NCI-H1694 (cell line): ENCODE measurements at regions not wholly inside any gene's neighbourhood (a gene's known extent, or its start where the extent isn't known, plus 50 kb on each side); places are given as distances from the start of the nearest gene placed in this dataset.
"Not testable (repeated sequence)": the region's sequence is repeated elsewhere in the genome, so short reads cannot be mapped to it uniquely, and the experiment has no call there.

Source experiments
- DNase-seq: peaks from one replicate; lab custom pipeline; 2025; lab: John Stamatoyannopoulos, UW

DNA sequence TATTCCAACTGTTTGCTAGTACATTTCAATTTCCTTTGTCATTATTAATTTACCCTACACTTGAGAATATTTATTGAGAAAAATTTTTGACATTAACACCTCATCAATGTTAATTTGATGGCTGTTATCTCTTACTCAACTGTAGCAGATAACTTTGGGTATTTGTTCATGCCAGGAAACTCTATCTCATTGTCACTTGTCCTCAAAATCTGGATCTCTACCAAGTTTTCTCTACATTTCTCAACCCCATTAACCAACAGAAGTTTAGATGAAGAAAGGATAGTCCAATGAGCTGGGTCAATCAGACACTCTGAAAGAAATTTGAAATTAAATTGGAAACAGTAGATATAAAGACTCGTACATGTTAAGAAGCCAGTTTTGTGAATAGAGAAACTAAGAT, 395.3 kb downstream of the TUSC1 start:
- DNase-seq = no peak

DNA sequence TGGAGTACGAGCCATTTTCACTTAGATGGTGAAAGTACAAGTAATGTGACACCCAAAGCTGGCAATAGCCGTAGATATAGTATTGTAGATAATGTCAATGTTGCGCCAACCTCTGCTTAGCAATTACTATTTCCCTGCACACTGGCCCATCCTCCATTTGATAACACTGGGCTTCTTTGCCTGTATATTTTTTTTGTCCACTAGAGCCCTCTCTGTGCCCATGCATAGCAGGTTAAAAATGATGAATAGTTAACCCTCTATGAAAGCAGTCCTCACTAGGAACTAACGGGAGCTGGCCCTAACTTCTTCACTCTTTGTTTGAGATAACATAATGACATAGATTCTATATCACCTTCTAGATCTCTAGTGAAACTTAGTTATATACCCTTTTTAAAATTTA, 416.8 kb downstream of the TUSC1 start:
- DNase-seq = no peak

DNA sequence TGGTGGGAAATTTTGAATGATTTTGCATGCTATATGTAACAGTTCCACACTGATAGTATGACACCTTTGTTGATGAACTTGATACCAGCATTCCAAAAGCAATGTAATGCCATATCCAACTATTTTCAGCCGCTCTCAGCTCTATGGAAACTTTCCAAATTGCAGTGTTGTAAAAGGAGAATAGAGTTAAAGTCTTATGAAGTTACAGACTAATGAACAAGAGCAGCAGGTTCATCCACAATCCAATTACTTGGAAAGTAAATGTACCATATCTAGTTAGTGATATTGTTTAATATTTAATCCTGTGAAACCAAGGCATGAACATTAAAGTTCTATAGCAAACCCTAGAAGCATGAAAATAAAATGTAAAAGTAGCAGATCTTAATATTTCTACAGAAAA, 418.2 kb downstream of the TUSC1 start:
- DNase-seq = no peak

DNA sequence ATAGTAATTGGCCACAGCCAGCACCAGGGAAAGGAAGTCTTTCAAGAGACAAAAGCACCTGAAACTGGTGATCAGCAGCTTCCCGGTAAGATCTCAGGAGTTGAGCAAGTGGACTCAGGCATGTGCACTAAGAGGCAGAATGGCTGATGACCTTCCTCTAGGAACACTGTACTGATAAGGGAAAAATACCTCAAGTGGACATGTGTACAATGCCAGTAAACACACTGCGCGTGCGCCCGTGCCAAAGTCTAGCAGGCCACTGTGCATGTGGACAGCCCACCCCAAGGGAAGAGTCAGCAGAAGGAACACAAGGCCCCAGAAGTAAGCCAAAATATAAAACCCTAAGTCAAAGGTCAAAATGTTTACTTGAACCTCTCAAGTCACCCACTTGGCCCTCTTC, 423.0 kb downstream of the TUSC1 start:
- DNase-seq = no peak

DNA sequence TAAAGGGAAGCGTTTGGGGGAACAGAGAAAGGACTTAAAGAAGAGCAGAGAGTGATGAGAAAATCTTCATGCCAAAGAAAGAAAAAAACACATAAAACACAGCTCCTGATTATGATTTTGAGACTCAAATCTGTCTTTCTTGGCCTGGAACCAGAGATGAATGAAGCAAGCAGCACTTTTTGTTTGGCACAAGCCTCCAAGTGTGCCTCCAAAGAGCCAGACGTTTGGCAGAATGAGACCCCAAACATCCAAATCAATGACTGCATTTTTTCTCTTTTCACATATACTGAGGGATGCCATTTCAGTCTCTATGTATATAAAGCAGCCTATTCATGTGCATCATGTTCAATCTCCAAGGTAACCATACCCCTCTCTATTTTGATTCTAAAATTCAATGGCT, 424.2 kb downstream of the TUSC1 start:
- no peak for DNase-seq

DNA sequence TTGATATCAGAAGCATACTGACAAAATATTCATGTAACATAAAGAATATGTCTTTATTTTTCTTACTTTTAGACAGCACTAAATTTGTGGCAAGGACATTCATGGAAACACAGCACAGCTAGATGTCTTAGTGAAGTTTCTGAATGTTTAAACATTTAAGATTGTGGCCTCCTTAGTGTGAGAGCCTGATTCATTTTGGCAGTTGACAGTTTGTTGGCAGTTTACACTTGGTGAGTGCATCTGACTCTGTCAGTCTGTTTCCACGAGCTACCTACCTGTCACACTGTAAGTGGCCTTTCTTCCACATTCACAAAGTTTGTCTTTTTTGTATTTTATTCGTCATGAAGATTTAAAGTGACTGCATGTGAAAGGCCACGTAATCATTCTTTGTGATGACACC, 436.8 kb downstream of the TUSC1 start:
- DNase-seq = no peak

DNA sequence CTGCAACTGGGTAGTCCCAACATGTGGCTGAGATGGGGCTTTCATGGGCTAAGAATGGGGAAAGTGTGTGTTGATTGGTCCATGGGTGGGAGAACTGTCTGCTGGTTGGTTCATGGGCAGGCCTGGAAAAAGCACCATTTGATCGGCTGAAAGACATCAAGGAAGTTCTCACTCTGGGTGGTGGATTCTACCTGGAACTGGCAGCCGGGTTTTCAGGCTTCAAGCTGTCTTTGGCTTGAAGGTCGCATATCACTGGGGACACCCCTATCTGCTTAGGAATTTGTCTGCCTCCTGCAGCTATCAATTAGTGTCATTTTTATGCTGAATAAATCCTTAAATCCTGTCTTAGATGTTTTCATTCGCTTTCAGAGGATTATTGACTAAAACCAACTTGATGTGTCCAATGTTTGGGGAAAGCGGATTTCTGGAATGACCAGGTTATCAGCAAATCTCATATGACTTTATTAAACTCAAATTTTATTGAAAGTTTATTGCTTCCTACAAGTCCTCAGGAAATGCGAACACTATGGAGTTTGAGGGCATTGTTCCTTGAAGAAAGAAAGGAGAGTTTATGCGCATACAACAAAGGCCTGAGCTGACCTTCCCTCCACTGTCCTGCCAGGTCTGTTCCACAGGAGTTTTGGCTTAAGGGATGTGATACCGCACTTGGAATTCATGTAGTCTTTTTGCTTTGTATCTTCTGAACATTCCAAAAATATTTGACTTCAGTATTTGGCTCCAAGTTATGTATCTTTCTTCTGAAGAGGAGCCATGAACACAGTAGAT, 451.1 kb downstream of the TUSC1 start:
- no peak for DNase-seq

DNA sequence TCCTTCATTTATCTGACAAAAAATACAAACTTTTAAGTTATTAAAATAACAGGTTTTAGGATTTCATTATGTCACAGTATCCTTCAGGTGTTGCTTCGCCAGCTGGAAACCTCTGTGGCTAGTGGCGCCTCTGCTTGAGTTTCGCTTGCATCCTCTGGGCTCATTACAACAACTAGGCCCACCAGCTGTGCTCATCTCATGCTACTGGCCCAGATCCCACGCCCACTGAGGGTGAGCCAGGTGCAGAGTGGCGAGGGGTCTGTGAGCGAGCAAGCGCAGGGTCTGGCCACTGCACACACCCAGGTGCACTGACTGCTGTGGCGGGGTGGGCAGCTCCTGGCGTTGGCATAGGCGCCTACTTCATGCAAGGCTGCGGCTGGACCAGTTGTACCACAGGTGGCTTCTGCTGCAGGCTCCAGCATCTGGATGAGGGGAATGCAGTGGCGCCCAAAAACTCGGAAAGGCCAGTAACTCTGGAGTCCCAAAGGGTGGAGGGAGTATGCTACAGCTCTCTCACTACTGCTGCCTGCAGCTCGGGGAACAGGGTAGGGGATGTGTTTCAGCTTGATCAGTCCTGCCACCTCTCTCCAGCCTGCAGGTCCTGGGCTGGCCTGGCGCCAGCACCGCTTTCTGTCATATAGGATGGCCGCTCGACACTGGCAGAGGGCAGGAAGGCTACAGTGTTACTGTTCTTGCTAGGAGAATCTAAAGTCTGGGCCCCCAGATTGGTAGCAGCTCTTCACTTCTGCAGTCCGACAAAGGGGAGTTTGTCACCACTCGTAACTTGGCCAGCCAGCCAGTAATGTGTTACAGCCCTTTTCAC, 452.1 kb downstream of the TUSC1 start:
- DNase-seq = no peak

DNA sequence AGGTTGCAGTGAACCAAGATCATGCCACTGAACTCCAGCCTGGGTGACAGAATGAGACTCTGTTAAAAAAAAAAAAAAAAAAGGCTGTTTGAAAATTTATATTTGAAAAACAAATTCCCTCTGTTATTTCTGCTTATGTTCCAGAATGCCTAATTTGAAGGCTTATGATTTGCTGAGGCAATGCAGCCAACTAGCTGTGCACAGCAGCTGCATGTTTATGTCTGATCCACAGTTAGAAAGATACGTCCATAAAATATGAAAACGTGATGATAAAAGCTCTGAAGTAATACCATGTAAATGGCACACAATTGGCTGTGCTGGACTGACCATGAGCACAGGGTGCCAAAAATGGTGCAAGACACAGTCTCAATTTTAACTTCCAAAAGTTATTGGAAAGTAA, 453.2 kb downstream of the TUSC1 start:
- no peak for DNase-seq

DNA sequence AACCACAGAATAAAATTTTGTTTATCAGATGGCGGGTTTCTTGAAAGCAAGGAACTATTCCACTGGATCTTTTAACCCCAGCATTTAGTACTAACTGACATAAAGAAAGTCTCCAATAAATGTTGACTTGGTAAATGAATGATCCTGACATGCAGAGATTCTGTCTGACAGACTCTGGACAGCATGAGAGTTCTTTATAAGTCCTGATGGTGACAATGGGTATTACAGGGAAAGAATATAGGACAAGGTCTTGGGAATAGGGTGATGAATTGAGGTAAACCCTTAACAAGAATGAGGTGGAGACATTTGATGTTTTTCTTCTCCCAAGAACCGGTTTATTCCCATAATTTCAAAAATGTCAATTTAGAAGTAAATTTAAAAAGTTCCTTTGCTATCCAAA, 453.9 kb downstream of the TUSC1 start:
- no peak for DNase-seq

DNA sequence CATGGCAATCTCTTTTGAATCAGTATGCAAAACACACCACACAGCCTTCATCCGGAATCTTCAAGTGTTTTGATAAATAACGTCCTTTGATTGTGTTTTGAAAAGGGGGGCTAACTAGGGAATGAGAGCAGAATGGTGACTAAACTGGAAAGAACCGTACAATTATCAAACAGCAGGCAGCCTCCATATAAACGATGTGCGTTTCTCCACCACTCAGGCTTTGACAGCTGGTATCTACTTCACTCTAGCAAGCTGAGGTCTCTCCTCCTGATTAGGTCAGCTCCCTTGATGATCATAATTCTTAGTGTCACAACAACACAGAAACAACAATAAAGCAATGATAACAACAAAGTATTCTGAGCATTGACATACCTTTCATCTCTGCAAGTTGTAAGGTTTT, 465.9 kb downstream of the TUSC1 start:
- no peak for DNase-seq

DNA sequence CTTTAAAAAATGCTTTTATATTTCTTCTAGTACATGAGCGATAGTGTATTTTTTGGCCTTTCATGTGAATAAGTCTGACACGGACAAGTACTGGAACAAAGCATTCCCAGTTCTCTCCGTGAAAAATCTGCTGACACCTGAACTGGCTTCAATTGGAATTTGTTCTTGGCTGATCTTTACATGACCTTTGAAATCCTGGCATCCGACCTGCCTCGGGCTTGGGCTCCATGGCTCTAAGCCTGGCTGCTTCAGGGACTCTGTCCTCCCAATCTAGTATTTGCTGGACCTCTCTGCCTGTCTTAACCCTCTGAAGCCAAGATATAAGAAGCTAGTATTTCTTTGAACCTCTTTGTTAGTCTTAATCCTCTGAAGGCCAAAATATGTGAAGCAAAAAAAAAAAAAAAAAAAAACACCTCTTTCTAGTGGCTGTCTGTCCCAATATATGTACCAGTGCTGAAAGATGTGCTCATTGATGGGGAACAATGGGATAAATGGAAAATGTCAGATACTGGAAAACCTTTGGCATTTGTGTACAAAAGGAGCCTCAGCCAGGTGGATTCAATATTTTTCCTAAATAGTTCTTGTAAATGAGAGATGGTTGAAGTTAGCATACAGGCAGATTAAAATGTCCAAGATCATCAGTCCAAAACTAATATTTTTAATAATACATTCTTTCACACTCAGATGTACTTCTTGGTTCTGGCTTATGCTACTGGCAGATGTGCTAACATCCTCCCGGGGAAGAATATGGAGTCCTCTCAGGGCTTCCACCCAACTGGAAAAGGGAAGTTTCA, 470.6 kb downstream of the TUSC1 start:
- no peak for DNase-seq

DNA sequence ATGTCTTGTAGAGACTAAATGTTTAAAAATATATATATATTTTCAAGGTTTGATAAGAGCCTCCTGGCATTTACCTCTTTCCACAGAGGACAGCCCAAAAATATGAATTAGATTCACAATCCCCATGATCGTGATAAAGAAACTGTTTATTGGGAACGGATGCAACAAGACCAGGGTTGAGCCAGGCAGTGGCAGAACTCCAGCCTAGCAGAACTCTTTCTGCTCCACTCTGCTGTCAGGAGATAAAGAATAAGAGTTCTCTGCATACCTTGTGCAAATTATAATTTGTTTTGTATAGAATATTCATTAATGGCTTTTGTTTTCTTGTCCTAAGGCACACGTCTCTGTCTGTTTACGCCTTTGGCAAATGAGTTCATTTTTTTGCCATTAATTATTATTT, 472.2 kb downstream of the TUSC1 start:
- DNase-seq = no peak

DNA sequence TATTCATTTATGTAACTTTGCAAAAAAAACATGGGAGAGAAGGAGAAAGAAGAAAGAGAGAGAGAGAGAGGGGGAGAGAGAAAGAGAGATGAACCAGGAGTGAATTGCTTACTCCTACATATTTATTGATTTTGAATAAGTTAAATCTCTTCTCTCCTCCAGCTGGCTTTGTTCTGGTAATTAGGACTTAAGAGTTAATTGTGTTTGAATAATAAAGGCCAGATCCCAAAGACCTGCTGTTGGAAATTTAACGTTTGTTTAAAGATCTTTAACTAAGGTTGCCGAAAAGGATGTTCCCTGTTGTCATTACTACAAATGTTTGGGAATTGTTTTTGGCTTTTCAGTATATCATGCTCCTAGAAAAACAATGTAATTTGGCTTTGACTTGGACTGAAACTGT, 473.0 kb downstream of the TUSC1 start:
- no peak for DNase-seq

DNA sequence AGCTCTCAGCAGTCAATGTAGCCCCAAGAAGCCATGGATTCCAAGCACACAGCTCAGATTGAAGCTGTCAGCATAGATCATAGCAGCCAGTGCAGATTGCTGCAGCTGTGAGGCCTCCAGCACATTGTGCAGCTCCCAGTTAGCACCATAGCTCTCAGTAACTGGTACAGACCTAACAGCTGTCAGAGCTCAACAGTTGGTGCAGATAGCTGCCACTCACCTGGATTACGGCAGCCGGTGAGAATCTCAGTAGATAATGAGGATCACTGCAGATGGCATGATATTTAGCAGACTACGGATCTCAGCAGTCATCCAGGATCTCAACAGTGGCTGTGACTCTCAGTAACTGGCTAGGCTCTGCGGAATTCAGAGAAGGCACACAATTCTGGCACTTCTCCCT, 500.4 kb downstream of the TUSC1 start:
- DNase-seq = no peak

DNA sequence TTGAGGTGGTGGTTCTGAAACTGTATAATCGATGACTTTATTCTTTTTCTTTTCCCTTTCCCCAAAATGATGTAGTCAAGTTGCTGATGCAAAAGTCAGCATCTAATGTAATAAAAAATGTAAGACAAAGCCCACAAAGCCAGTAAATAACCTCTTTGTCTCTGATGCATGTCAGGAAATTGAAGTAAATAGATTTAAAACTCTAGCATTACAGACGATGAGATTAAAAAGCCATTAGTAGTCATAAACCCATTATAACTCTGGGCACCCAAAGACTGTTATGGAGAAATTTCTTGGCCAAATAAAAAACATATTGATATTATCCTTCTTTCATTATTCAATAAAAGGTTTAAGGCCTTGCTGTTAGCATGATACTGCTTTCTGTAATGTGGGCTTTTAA, 548.7 kb downstream of the TUSC1 start:
- DNase-seq = no peak

DNA sequence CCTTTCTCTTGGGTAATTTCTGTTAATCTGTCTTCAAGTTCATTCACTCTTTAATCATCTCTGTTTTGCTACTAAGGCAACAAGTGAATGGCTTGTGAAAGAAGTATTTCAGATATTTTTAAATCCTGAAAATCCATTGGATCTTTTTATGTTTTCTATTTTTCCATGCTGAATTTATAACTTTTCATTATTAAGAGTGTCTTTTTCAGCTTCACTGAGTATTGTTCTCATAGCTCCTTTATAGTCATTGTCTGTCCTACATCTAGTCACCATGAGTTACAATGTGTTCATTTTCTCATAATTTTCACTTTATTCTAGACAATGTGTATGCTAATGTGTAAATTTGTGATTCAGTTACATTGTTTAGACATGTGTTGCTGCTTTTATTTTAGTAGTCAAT, 556.4 kb downstream of the TUSC1 start:
- no peak for DNase-seq

DNA sequence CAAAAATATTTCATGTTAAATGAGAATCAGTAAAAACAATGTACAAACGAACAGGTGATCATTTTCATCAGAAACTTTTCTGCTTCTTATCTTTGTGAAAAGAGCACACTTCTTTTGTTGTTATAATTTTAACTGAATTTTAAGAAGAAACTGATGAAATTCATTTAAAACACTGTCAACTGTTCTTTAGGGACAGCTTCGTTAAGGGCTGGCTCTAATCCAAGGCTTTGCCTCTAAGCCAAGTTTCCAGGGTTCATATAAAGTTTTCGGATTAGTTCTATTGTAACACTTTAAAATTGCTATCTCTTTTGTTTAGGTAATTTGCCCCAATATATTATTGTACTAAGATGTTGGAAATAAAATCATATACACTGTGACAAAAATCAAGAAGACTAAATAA, 559.2 kb downstream of the TUSC1 start:
- no peak for DNase-seq

DNA sequence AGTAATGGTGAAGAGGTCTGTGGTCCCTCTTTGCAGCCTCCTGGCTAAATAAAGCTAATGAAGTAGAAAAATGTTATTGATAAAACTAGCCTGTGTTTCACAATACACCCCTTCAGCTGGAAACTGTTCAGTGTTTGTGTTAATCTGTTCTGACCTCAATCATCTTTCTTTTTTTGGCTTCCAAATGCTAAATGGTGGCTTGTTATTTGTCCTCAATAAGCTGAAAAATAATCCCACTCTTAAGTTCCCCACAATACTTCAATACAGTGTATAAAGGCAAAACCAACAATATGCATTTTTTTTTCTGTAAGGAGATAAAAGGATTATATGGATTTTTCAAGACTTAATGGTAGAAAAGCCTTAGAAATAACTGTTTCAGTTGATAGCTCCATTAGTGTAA, 560.5 kb downstream of the TUSC1 start:
- no peak for DNase-seq

DNA sequence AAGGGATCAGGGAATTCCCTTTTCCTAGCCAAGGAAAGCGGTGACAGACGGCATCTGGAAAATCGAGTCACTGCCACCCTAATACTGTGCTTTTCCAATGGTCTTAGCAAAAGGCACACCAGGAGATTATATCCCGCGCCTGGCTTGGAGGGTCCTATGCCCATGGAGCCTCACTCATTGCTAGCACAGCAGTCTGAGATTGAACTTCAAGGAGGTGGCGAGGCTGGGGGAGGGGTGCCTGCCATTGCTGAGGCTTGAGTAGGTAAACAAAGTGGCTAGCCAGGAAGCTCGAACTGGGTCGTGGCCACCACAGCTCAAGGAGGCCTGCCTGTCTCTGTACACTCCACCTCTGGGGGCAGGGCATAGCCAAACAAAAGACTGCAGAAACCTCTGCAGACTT, 556.5 kb upstream of the IZUMO3 start:
- not testable (repeated sequence) for DNase-seq

DNA sequence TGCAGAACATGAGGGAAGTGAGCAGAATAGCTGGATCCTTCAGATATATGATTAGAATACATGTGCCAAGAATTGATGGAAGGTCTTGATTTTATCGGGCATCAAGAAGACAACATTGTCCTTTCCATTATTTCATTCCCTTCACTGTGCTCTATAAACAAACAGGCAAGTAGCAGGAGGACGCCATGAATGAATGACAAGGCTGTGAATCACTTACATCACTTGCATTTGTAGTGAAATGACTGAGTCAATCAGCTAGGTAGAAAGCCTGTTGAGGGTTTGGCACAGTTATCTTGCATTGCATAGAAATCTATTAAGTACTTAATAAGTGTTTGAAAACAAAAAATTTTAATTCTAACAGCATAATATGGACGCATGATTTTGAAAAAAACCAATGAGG, 548.8 kb upstream of the IZUMO3 start:
- DNase-seq = no peak

DNA sequence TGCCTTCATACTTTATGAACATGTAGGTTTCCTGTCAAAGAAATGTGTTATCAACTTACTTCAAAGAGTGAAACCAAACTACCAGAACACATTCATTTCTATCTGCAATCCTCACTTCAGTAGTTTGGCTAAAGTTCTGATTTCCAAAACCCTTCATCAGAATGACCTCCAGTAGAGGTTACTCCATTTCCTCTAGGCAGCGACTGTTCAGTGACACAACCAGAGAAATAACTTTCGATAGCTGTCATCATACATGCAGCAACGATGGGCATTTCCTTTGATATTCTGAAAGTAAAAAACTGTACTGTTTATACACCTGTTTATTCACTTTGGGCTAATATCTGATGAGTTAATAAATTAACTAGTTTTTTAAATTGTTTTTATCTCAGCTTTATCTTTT, 532.5 kb upstream of the IZUMO3 start:
- no peak for DNase-seq
